Body of pancreas (tissue), 4 donors: ENCODE measurements at regions not wholly inside any gene's neighbourhood (a gene's known extent, or its start where the extent isn't known, plus 50 kb on each side); places are given as distances from the start of the nearest gene placed in this dataset.

Experiments used
- CTCF ChIP-seq, 7 experiments: fragments of 450-650 bp in 4 of 7; fragments of 200-600 bp in 3 of 7; sonication (generic) in 3 of 7; IDR thresholded peaks; one replicate each; pipeline ENCODE4 v1.5.1; 2016 to 2019; ENCODE audit warnings: antibody characterized with exemption in 7 of 7
- POLR2A ChIP-seq, 3 donors: fragments of 450-650 bp; IDR thresholded peaks; one replicate each; pipeline ENCODE4 v1.6.1; 2016; ENCODE audit warnings: antibody characterized with exemption in 3 of 3, mild to moderate bottlenecking in 2 of 3

GRCh38 chr3:72692990-72693389 is 155.3 kb downstream of the SHQ1 start:
- TF ChIP-seq CTCF (IDR thresholded peaks at IDR 0.05) (no peak), POLR2A (IDR thresholded peaks at IDR 0.05) (no peak)
